ENCODE measurements at regions not wholly inside any gene's neighbourhood (a gene's known extent, or its start where the extent isn't known, plus 50 kb on each side); places are given as distances from the start of the nearest gene placed in this dataset.
"Not testable (repeated sequence)": the region's sequence is repeated elsewhere in the genome, so short reads cannot be mapped to it uniquely, and the experiment has no call there.

- intact Hi-C loops (cut with DNase I; ENCODE audit: low total_unique reads) = no loop called here
- TF ChIP-seq CTCF (IDR thresholded peaks at IDR 0.05) = no peak
- no peak for TF ChIP-seq POLR2A (IDR thresholded peaks at IDR 0.05)
- WGBS, 2 donors = 67 to 68% methylated on average over 3 of the region's 3 CpGs
Measured at GRCh38 chr3:139226731-139227130, 117.1 kb upstream of the MRPS22 start.

GRCh38 chr3:139227165-139227564 lies 116.7 kb upstream of the MRPS22 start:
- intact Hi-C loops (cut with DNase I; ENCODE audit: low total_unique reads) = no loop called here
- 47 to 56% methylated on average over 1 of the region's 1 CpG for whole genome bisulfite sequencing, 2 donors

More at GRCh38 chr3:139226731-139227130, 117.1 kb upstream of the MRPS22 start:
- Histone ChIP-seq H3K9me3 (no peaks in the 10 kb centered on the region), H3K36me3 (ENCODE audit: low read depth, missing control alignments) (no peaks in the 10 kb centered on the region), H3K27me3 (no peaks in the 10 kb centered on the region), H3K4me1 (peaks cover 4% of the 10 kb centered on the region), H3K27ac (no peak overlapping the region), H3K4me3 (no peak overlapping the region)
- no peak for DNase-seq

DNA sequence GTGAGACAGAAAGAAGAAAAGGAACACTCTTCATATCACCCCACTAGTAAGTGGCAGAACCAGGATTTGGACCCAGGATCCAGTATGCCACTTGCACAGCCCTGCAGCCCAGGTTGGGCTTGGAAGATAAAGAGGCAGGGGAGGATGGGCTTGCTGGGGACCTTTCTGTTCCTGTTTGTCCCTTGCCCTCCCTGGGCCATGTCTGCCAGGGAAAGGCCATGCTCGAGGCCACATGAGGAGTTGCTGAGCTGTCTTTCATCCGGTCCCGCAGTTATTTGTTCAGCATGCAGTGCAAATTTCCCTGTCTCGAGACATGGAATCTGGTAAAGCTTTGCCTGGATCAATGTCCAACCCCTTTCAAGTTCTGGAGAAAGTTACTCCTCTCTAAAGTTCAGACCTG lies 116.0 kb upstream of the MRPS22 start:
- no peak overlapping the region for H3K4me3 ChIP-seq
- H3K27ac ChIP-seq = no peak overlapping the region
- DNase-seq = no peak
- no peaks in the 10 kb centered on the region for H3K27me3 ChIP-seq
- TF ChIP-seq POLR2A (IDR thresholded peaks at IDR 0.05) = no peak
- no peak for TF ChIP-seq CTCF (IDR thresholded peaks at IDR 0.05)
- no peaks in the 10 kb centered on the region for H3K9me3 ChIP-seq
- H3K36me3 ChIP-seq (ENCODE audit: low read depth, missing control alignments) = no peaks in the 10 kb centered on the region
- peaks cover 4% of the 10 kb centered on the region for H3K4me1 ChIP-seq
- 54 to 75% methylated on average over 4 of the region's 4 CpGs for WGBS, 2 donors
- intact Hi-C loops (cut with DNase I; ENCODE audit: low total_unique reads) = no loop called here

More at GRCh38 chr3:139227165-139227564, 116.7 kb upstream of the MRPS22 start:
- peaks cover 4% of the 10 kb centered on the region for H3K4me1 ChIP-seq
- H3K27ac ChIP-seq = no peak overlapping the region
- H3K9me3 ChIP-seq = no peaks in the 10 kb centered on the region
- no peaks in the 10 kb centered on the region for H3K27me3 ChIP-seq
- no peak overlapping the region for H3K4me3 ChIP-seq
- H3K36me3 ChIP-seq (ENCODE audit: low read depth, missing control alignments) = no peaks in the 10 kb centered on the region
- DNase-seq = peak; percentile 58
- TF ChIP-seq POLR2A (IDR thresholded peaks at IDR 0.05) (no peak), CTCF (IDR thresholded peaks at IDR 0.05) (no peak)

GRCh38 chr3:139230391-139230790 lies 113.4 kb upstream of the MRPS22 start:
- Histone ChIP-seq H3K36me3 (ENCODE audit: low read depth, missing control alignments) (no peaks in the 10 kb centered on the region), H3K27ac (no peak overlapping the region), H3K9me3 (no peaks in the 10 kb centered on the region), H3K4me3 (no peak overlapping the region), H3K27me3 (no peaks in the 10 kb centered on the region), H3K4me1 (peaks cover 4% of the 10 kb centered on the region)
- 92 to 97% methylated on average over 8 of the region's 8 CpGs for WGBS, 2 donors
- intact Hi-C loops (cut with DNase I; ENCODE audit: low total_unique reads) = no loop called here
- DNase-seq = no peak
- TF ChIP-seq POLR2A (IDR thresholded peaks at IDR 0.05) = no peak

DNA sequence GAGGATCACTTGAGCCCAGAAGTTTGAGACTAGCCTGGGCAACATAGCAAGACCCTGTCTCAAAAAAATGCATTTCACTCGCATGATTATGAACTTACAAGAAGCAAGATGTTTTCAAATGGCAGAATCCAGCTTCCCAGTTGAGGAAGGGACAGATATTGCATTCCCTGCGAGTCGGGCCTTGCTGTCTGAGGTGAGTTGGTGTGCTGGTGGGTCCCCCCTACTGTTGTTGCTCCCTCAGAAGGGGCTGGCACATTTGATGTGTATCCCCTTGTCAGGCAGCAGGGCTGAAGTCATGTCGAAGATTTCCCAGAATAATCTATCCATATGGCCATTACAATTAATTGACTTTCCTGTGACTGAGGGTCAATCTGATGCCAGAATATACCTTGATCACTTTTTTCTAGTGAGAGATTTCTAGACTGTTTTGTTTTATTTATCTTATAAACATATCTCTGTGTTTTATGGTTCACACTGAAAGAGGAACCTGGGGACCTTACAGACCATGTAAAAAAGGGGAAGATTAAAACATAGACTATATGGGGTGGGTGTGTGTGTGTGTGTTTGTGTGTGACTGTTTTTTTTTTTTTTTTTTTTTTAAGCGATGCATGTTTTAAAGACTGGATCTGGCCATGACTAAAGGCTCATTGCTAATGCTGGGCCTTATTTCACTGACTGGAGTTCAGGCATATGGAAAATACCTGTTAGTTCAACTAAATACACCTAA lies 112.1 kb upstream of the MRPS22 start:
- no peaks in the 10 kb centered on the region for H3K36me3 ChIP-seq (ENCODE audit: low read depth, missing control alignments)
- WGBS, 2 donors = 90 to 94% methylated on average over 5 of the region's 5 CpGs
- peaks cover 4% of the 10 kb centered on the region for H3K4me1 ChIP-seq
- no peak overlapping the region for H3K27ac ChIP-seq
- no peak overlapping the region for H3K4me3 ChIP-seq
- no peaks in the 10 kb centered on the region for H3K9me3 ChIP-seq
- DNase-seq = no peak
- H3K27me3 ChIP-seq = no peaks in the 10 kb centered on the region
- intact Hi-C loops (cut with DNase I; ENCODE audit: low total_unique reads) = no loop called here
- TF ChIP-seq POLR2A (IDR thresholded peaks at IDR 0.05) (no peak), CTCF (IDR thresholded peaks at IDR 0.05) (no peak)

GRCh38 chr3:139232341-139232740 lies 111.5 kb upstream of the MRPS22 start:
- H3K9me3 ChIP-seq; H3K27me3 ChIP-seq; H3K4me1 ChIP-seq; H3K27ac ChIP-seq; H3K36me3 ChIP-seq (ENCODE audit: low read depth, missing control alignments); intact Hi-C loops (cut with DNase I; ENCODE audit: low total_unique reads); DNase-seq; H3K4me3 ChIP-seq: not testable (repeated sequence)
- 92 to 97% methylated on average over 3 of the region's 3 CpGs for WGBS, 2 donors
